Daoy (cell line): ENCODE measurements at regions not wholly inside any gene's neighbourhood (a gene's known extent, or its start where the extent isn't known, plus 50 kb on each side); places are given as distances from the start of the nearest gene placed in this dataset.
A peak's percentile ranks its signal among the peaks of the same experiment; 100 is the strongest.
"Not testable (repeated sequence)": the region's sequence is repeated elsewhere in the genome, so short reads cannot be mapped to it uniquely, and the experiment has no call there.

Source experiments
- DNase-seq: peaks from one replicate; pipeline ENCODE4 v3.0.0-alpha.2; 2015; ENCODE audit warnings: low read depth

DNA sequence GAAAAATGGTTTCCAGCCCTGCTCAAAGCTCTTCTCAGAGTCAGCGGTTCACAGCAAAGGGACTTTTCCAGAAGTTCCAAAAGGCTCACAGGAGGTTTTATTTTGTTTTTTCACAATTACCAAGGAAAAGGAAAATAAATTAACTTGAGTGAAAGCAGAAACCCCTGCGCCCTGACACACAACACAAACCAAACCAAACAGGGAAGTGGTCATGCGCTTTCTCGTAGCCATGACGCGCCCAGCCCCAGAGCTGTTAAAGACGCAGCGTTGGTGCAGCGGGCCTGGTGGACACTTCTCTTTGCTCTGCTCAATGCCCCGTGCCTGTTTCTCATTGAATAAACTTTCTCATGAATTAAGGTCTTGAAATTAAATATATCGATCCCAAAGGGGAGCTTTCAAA is 134.4 kb upstream of the LYZL2 start:
- DNase-seq = no peak

DNA sequence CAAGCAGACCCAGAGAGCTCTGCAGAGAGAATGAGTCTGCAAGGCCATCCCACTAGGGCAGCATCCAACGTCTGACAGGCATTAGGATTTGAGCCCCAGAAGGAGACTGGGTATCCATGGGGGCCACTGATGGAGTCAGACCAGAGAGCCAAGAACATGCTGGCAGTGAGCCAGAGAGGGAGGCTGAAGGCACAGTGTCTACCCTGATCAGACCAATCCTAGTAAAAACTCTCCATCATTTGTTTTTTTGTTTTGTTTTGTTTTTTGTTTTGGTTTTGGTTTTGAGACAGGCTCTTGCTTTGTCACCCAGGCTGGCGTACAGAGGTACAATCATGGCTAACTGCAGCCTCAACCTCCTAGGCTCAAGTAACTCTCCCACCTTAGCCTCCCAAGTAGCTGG is 133.1 kb upstream of the LYZL2 start:
- no peak for DNase-seq

DNA sequence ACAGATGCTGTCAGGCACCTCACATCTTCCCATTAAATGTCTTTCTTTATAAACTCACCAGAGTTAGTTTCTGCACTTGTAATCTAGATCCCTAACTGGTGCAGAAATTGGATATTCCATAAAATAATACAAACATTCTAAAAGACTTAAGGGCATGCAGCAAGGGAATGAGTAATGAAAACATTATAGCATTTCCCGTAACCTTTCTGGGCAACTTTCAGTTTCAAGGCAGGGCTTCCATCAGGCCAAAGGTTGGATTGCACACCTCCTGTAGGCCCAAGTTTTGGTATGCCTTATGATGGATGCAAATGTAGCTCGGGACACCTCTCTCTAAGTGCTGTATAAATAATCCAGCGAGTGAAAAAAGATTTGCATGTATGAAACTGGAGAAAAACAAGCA is 129.9 kb upstream of the LYZL2 start:
- peak; percentile 12 for DNase-seq

DNA sequence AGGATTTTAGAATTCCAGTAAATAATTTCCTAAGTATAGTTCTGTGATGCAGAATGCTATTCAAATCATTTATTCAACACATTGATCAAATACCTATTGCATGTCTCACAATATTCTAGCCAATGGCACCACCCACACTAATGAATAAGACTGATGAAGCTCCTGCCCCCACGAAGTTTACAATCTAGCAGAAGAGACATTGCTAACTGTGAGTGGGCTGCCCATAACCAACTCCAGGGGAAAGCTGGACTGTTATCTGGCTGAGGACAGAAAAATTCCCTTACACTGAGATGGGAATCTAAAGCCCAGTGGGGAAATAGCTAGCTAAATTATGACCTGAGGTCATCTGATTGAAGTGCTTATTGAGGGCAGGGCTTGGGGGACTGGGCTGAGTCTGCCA is 128.8 kb upstream of the LYZL2 start:
- DNase-seq = no peak

DNA sequence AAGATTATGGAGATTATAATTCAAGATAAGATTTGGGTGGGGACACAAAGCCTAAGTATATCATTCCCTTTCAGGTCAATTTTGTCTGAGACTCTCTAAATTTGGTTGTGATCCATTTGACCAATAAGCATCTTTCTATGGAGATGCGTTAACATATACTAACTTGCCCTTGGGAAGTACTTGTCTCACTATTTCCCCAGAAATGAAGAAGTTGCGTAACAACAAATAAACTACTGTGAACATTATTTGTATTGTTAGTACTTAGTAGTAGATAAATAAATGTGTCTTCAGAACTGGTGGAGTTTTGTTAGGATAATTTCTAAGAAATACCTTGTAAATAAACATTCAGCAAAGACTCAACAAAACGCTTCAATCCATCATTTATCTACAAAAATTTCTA is 127.3 kb upstream of the LYZL2 start:
- no peak for DNase-seq

DNA sequence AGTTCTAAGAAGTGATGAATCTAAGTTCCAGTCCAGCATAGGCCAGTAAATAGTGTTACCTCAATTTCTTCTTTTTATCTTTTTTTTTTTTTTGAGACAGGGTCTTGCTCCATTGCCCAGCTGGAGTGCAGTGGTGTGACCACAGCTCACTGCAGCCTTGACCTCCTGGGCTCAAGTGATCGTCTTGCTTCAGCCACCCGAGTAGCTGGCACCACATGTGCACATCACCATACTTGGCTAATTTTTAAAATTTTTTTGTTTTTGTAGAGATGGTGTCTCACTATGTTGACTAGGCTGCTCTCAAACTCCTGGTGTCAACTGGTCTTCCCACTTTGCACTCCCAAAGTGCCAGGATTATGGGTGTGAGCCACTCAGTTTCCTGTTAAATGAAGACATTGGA is 126.6 kb upstream of the LYZL2 start:
- DNase-seq = no peak

DNA sequence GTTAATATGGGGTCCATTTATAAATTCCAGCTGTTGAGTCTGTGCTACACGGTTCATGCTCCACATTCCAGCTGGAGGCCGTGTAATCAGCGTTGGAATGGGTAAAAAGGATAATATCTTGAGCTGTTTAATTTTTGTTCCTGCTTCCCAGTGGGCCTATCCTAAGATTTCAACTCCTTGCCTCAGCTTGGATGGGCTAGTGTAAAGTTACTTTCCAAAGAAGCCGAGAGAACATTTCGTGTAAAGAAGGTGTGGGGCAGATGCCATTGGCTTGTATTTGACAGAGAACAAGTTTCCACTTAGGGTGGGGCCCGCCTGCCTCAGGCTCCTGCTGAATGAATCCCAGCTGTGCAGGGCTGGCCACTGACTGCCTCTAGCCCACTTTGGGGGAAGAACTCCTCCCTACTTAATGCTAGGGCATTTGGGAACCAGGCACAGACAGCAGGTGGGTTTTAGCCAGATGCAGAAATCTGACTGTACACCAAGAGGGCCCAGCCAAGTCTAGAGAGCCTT is 125.9 kb upstream of the LYZL2 start:
- DNase-seq = no peak

DNA sequence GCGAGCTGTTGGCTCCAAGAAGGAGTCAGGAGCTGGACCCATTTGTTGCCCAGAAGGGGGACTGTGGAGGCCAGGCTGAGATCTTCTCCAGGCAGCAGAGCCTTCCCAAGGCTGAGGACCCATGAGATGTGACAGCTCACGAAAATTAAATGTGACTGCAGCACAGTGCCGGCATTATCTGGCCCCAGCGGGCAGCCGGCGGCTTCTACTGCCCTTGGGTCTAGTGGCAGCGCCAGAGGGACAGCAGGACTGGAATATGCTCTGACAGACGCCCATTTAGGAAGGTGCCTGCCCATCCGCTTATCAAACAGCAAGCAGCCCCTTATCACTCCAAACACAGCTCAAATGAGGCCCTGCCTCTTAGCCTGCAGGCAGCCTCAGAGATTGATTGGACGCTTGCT is 122.9 kb upstream of the LYZL2 start:
- no peak for DNase-seq

DNA sequence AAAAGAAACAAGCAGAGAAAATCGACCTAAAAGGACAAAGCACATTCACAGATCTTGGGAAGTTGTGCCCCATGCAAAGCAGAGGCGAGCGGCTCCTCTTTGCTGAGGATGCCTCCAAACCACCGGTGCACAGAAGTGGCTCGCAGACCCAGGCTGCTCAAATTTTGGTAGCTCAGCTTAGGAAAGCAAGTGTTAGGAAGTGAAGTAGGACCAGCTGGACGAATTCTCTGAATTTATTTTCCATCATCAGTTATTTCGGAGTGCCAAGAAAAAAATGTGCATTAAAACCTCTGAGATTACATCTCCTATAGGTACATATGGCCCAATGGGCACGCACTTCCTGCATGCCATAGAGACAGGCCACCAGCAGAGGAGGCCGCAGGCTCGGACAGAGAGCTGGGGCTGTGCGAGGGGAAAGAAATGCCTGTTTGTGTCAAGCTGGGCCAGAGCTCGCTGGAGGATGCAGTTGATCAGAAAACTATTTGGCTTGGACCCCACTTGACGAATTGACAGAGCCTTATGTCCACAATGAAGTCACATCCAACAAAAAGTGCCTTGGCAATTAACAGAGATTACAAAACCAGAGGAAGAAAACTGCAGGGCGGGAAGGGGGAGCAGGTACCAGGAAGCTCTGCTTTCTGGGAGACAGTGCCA is 122.3 kb upstream of the LYZL2 start:
- peak; percentile 44 for DNase-seq

DNA sequence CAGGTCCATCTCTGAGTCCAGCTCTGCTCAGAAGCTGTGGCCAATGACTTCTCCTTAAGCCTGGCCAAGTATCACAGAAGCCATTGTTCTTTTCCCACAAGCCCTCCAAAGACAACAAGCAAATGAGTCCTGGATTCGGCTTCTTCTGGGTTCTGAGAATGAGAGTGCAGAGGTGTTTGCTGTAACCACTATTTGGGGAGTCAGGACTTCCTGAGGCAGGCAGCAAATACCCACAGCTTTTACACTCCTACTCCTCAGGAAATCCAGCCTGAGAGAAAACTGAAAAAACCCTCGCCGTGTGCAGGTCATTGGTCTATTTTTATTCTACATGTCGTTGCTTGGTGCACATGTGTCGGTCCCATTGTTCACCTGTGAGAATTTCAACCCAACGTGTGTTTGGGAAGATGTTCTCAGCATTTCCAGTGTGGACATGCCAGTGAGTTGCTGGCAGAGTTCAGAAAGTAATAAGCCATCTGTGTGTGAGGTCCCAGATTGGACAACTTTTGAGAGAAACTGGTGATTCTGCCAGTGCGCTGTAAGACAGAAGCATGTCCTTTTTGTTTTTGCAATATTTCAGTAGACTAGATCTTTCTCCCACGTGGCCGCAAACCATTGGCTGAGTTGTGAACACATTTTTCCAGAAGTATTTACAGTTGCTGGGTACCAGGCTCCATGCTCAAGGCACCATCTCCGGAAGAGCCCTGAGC is 121.6 kb upstream of the LYZL2 start:
- no peak for DNase-seq

DNA sequence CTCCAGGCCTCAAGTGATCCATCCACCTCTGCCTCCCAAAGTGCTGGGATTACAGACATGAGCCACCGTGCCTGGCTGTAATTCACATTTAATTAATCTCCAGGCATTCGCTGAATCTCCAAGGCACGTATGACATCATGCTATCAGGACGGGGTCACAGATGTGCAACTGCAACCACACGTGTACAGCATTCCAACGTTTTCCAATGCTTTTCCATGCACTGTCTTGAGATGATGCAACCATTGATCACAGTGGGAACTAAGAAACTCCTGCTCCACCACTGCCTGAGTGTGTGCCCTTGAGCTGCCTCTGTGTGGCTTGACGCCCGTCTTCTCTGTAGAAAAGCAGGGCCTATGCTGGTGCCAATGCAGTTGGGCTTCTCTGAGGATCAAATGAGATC is 119.8 kb upstream of the LYZL2 start:
- DNase-seq = no peak

DNA sequence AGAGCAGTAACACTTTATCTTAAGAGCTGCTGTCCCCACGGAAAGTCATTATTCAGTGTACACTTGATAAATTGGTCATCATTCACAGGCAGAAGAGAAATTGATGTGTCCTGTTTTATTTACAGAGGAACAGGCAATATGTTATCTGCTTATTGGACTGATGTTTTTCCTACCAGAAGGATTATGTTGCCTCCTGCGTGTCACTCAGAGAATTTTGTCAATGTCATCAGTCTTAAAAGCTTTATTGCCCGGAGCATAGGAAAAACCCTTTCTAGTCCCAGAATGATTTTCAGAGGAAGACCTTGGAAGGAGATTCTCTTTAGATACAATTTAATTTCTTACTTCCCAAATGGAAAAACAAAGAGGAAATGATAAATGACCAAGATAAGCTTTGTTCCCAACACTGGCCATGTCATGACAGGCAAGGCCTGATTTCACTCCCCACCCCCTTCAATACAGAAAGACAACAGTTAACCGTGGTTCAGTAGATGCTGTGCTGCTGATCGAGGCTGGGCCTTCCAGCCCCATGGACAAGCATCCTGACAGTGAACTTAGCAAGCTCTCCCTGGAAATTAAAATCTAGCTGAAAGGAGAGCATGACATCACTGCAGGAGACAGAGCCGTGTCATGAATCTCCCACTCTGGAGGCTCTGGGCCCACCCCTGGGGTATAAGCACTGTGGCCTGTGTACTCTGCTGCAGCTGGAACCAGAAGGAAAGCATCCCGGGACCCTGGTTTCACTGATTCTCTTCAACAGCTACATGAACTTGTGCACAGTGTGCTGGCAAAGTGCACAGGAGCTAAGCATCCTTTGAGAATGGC is 118.8 kb upstream of the LYZL2 start:
- no peak for DNase-seq

DNA sequence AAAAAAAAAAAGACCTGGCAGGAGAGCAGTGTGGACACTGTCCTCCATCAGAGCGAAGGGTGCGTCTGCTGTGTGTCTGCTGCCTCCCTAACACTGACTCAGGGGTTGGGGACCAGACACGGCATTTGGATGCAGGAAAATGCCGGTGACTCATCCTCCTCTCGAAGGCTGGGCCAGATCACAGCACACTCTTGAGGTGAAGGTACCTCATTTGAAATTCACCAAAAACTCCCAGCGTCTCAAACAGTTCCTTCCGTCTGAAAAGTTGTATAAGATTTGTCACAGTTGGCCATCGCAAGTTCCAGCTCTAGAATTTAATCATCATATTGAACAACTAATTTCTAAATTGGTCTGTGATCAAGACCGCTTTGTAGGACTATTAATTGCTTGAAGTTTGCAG is 118.1 kb upstream of the LYZL2 start:
- DNase-seq = peak; percentile 66

DNA sequence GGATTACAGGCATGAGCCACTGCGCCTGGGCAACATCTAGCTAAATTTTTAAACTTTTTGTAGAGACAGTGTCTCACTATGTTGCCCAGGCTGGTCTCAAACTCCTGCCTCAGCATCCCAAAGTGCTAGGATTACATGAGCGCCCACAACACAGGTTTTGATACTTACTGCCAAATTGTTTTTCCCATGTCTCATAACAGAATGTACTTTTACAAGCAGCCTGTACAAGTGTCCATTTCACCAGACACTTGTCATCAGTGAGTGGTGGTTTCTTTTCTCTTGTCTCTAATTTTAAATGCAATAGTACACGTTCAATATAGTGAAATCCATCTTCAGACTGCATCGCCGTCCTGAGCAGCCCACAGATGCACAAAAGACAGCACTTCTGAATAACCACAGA is 116.4 kb upstream of the LYZL2 start:
- no peak for DNase-seq

DNA sequence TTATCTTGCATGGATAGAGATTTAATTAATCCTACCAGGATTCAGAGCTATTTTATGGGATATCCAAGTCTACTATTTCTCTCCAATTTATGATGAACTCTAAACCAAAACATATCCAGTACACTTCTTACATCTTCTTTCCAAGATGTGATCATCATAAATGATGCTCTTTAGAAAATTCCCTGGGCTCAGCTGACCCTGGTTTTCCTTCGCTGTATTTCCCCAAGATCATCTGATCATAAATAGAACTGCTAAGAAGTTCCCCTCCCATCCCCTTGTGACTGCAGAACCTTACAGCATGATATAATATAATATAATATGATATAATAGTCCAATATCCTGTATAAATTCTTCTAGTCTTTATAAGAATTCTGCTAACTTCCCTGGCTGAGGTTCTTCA is 114.6 kb upstream of the LYZL2 start:
- DNase-seq = no peak

DNA sequence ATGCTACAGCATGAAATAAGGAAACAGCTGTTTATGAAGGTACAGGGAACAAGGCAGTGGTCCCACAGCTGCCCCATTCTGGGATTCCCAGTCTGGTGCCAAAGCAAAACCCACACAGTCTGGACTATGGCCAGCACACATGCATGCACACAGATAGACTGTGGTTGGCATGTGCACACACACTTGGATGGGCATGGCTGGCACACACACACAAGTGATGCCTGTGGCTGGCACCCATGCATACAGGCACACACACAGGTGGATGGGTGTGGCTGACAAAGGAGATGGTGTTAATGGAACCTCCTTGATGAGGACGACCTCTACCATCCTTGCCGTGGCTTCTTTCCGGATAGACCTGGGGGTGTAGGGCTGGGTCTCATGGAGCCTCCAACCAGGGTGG is 114.0 kb upstream of the LYZL2 start:
- DNase-seq = no peak

DNA sequence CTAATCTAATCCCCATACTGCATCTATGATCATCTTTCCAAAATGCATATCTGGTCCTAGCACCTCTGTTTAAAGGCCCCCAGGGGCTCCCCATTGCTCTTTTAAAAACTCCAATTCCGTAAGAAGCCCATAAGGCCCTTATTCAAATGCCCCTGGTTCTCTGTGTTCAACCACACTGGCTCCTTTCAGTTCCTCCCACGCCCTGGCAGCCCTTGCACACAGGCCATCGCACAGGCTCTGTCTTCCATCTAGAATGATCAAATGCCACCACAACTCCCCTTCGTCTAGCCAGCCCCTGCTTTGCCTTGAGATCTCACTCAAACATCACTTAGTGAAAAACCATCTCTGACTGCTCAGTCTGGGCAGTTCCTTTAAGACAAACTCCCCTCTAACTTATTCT is 112.9 kb upstream of the LYZL2 start:
- DNase-seq = no peak

DNA sequence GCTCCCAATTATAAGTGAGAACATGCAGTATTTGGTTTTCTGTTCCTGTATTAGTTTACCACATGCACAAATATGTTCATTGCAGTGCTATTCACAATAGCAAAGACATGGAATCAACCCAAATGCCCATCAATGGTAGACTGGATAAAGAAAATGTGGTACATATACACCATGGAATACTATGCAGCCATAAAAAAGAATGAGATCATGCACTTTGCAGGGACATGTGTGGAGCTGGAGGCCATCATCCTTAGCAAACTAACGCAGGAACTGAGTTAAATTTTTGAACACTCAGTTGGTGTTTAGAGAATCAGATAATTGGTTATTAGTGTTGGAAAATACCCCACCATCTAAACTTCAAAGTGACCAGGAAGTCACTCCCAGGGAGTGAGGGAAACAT is 111.2 kb upstream of the LYZL2 start:
- DNase-seq = not testable (repeated sequence)

DNA sequence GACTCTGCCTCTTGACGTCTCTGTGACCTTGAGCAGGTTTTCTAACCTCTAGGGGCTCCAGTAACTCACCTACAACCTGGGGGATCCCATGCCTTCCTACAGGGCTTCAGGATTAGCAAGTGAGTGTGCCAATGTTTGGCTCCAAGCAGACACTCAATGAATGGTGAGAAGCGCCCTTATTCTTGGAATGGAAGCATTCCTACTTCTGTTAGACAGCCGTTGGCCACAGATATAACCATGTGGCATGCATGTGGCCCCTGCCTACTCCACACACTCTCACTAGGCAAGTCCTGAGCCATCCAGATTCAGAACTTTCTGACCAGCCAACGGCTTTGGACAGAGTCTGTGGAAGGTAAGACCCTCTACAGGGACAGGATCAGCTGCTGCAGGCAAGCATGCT is 108.9 kb upstream of the LYZL2 start:
- DNase-seq = no peak

DNA sequence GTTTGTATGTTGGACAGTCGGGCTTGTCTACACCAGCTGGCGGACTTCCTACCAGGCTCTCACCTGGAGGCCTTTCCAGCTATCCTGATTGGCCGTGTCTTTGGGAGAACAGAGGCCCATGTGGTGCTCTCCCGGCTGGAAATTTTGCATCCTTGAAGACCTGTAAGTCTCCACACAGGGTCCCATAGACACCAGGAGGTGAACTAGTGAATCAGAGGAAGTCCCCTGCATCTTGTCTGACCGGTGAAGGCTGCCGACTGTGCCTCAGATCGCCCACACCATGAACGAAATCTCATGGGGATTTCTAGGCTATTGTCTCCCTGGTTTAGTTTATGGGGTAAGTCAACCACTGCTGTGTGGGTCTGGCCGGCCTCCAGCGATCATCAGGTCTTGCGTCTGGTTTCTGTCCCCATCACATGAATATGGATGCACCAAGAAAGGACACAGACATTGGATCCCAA is 108.4 kb upstream of the LYZL2 start:
- DNase-seq = no peak

DNA sequence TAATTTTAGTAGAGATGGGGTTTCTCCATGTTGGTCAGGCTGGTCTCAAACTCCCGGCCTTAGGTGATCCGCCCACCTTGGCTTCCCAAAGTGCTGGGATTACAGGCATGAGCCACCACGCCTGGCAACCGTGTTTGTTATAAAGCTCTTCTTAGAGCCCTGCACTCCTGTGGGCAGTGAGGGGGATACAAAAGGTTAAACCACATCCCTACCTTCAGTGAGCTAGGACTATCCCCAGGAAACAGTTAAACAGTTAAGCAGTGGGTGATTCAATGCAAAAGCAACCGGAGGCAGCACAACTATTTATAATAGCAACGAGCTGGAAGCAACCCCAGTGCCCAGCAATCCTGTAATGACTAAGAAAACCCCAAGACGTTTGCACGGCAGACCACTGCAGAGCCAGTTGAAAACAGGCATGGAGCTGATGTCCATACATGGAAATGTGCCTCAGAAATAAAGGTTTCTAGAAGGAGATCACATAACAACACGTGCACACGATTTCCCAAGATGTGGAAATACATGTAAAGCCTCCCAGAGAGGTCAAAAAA is 107.2 kb upstream of the LYZL2 start:
- peak; percentile 91 for DNase-seq

DNA sequence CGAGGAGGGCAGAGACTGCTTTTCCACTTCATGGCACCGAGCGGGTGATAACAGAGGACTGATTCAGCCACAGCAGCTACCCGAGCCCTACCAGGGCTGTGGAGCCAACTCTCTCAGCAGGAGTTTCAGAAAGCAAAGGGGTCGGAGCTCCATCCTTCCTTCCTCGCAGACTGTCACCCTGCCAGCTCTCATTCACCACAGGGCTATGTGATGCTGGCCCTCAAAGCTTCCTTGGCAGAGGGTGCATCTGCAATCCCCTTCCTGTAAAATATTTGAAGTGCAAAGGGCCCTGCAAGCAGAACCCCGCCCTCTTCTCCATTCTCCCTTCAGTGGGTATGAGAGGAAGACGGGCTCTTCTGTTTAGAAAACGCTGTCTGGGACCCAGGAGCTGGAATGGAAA is 105.3 kb upstream of the LYZL2 start:
- DNase-seq = no peak
